Epithelial cell of proximal tubule (primary cell): ENCODE measurements at regions not wholly inside any gene's neighbourhood (a gene's known extent, or its start where the extent isn't known, plus 50 kb on each side); places are given as distances from the start of the nearest gene placed in this dataset.

ENCODE experiments used
- DNase-seq: peaks from one replicate; pipeline ENCODE4 v3.0.0-alpha.2; 2011; ENCODE audit warnings: low read depth
- H3K4me3 ChIP-seq: 2 replicates; pipeline ENCODE4 v1.5.1; 2011; ENCODE audit warnings: low read depth, mild to moderate bottlenecking, low read length
- TF ChIP-seq, protein P1 (sequence below): conservative IDR thresholded peaks from 2 replicates; pipeline ENCODE4 v1.5.1; 2012; ENCODE audit warnings: low read depth, mild to moderate bottlenecking, low read length

DNA sequence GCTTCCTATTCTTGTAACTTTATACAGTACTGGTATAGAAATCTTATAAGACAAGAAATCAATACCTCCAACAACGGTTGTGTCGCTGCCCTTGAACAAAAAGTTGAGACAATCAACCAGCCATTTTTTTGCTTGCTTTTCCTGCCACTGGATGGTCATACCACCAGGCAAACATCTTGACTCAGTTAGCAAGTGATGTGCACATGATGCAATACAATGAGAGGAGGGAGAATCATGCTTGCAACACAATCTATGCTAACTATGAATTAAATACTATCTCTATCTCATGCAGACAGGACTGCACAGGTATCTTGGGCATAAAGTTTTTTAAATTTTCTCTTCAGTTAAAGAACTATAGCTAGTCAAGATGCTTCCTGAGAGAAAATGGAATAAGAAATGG lies 877.7 kb upstream of the CITED2 start:
- no peak for DNase-seq
- H3K4me3 ChIP-seq: no peak overlapping the region

DNA sequence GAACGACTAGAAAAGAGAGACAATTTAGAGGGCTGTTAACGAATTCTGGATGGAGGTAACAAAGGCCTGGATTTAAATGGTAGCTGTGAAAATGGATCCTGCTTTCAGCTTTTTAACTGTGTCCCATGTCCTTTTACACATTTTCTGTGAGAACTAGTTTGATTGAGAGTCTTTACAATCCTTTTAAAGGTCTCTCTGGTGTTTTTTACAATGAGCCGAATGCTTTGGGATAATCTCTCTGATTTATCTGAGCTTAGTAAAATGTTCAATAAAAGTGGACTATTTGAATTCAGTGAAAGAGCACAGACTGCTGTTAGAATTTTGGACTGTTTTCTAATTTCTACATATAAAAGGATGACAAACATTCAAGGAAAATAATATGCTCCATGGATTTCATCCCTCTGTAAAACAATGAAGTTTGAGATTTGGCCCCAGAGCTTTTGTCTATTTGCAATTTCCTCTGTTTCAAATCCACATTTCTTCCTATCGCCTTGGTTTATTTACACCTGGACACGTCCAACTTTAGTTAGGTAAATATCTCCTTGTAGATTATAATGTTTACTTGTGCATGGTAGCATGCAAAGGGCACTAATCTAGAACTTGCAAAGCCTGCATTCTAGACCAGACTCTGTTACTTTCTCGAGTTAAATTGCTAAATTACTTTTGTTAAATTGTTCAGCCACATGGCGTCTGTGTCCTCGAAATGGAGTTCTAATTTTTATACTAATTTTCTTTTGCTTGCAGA lies 871.0 kb upstream of the CITED2 start:
- no peak overlapping the region for H3K4me3 ChIP-seq
- no peak for DNase-seq
- TF ChIP-seq, protein P1, sequence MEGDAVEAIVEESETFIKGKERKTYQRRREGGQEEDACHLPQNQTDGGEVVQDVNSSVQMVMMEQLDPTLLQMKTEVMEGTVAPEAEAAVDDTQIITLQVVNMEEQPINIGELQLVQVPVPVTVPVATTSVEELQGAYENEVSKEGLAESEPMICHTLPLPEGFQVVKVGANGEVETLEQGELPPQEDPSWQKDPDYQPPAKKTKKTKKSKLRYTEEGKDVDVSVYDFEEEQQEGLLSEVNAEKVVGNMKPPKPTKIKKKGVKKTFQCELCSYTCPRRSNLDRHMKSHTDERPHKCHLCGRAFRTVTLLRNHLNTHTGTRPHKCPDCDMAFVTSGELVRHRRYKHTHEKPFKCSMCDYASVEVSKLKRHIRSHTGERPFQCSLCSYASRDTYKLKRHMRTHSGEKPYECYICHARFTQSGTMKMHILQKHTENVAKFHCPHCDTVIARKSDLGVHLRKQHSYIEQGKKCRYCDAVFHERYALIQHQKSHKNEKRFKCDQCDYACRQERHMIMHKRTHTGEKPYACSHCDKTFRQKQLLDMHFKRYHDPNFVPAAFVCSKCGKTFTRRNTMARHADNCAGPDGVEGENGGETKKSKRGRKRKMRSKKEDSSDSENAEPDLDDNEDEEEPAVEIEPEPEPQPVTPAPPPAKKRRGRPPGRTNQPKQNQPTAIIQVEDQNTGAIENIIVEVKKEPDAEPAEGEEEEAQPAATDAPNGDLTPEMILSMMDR: no peak

More for the DNA sequence above, 877.7 kb upstream of the CITED2 start:
- TF ChIP-seq, protein P1: no peak

DNA sequence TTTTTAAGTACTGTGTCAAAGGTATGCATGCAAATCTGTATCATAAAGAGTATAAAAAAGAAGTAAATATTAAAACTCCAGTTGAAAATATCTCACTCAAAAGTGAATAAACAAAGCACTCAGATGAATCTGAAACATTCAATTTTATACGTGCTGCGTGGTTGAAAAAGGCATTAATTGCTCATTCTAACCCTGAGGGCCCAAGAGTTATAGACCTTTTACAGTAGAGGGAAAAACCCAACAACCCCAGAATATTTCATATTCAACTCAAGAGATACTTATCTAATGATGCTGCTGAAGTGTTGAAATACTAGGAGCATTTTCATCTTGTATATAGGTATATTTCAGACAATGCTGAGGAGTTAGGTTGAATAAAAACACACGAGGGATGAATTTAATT lies 862.8 kb upstream of the CITED2 start:
- no peak for DNase-seq
- TF ChIP-seq, protein P1: no peak
- no peak overlapping the region for H3K4me3 ChIP-seq

DNA sequence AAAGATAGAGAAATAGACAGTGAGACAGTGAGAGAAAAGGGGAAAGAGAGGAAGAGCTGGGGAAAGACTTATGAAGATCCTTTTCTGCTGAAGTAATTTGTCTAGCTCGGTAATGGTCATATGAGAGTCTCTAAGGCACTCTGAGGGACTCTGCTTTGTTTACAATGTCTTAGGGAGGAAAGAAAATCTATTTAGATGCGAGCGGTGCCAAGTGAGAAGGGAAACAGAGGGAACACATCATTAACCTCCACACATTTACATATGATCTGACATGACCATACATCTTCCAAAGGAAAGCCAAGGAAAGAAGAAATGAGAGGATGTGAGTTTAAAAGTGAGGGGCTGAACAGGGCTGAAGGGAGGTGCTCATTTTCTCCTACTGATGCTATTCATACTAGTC lies 862.3 kb upstream of the CITED2 start:
- TF ChIP-seq, protein P1: no peak
- no peak overlapping the region for H3K4me3 ChIP-seq

DNA sequence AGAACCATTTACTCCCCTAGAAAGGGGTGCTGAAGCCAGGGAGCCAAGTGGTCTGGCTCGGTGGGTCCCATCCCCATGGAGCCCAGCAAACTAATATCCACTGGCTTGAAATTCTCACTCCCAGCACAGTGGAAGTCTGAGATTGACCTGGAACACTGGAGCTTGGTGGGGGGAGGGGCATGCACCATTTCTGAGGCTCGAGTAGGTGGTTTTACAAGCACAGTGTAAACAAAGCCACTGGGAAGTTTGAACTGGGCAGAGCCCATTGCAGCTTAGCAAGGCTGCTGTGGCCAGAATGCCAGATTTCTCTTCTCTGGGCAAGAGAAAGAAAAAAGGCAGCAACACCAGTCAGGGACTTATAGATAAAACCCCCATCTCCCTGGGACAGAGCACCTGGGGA lies 855.8 kb upstream of the CITED2 start:
- no peak overlapping the region for H3K4me3 ChIP-seq
- TF ChIP-seq, protein P1: no peak
- DNase-seq: no peak

More for the DNA sequence above, 862.3 kb upstream of the CITED2 start:
- no peak for DNase-seq

DNA sequence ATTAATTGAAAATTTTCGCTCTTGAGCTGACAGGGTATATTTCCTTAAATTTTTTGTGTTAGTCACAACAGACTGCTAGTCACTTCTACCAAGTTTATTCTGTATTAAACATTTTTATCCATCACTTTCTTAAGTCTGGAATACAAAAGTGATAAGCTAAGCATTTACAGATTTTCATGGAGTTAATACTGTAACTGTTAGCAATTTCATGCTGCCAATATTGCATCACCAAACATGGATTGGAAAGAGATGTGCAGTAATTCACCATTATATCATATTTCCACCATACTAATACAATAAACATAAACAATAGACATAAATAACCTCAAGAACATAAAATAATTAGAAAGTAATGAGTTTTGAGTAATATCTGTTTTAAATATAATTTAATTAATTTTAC lies 854.0 kb upstream of the CITED2 start:
- no peak for DNase-seq
- TF ChIP-seq, protein P1: no peak
- no peak overlapping the region for H3K4me3 ChIP-seq

DNA sequence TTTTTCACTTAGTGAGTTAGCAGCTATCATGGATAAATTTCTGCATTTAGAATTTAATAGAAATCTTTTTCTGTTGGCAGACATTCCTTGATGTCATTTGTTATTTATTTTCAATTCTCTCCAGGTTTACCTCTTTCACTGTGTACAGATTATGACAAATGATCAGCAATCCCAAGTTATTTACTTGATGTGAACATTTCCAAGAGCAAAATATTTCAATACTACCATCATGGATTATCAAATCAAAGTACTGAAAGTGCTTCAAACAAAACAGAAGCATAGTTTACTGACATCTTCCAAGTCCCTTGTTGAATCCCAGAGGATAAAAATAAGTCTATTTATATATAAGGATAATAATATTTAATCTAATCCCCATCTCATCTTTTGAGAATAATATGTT lies 852.2 kb upstream of the CITED2 start:
- no peak for DNase-seq
- H3K4me3 ChIP-seq: no peak overlapping the region
- TF ChIP-seq, protein P1: no peak
